GM12874 (cell line): ENCODE measurements at regions not wholly inside any gene's neighbourhood (a gene's known extent, or its start where the extent isn't known, plus 50 kb on each side); places are given as distances from the start of the nearest gene placed in this dataset.

Experiments
- TF ChIP-seq, protein P1 (sequence below): IDR thresholded peaks from 2 replicates; pipeline ENCODE4 v1.5.1; 2011; ENCODE audit warnings: low read depth, mild to moderate bottlenecking, control low read depth, low read length, moderate library complexity; ENCODE audit not compliant: insufficient read depth

DNA sequence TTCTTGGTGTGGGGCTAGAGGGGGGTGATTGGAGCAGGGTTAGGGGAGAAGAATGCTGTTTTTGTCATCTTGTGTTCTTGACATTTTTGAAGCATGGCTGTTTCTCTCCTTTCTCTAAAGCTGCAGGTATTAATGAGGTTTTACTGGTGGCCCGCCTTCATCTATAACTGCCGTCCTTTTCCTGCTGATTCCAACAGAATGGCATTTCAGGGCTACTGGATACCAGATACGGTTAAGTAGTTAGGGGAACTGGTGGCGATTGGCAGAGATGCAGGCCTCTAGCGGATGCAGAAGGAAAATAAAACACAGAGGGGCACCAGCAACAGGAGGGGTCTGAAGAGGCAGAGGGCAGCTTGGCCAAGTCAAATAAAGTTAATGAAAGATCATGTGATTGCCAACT is 89.7 kb upstream of the EEF1E1 start:
- TF ChIP-seq, protein P1, sequence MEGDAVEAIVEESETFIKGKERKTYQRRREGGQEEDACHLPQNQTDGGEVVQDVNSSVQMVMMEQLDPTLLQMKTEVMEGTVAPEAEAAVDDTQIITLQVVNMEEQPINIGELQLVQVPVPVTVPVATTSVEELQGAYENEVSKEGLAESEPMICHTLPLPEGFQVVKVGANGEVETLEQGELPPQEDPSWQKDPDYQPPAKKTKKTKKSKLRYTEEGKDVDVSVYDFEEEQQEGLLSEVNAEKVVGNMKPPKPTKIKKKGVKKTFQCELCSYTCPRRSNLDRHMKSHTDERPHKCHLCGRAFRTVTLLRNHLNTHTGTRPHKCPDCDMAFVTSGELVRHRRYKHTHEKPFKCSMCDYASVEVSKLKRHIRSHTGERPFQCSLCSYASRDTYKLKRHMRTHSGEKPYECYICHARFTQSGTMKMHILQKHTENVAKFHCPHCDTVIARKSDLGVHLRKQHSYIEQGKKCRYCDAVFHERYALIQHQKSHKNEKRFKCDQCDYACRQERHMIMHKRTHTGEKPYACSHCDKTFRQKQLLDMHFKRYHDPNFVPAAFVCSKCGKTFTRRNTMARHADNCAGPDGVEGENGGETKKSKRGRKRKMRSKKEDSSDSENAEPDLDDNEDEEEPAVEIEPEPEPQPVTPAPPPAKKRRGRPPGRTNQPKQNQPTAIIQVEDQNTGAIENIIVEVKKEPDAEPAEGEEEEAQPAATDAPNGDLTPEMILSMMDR = no peak

DNA sequence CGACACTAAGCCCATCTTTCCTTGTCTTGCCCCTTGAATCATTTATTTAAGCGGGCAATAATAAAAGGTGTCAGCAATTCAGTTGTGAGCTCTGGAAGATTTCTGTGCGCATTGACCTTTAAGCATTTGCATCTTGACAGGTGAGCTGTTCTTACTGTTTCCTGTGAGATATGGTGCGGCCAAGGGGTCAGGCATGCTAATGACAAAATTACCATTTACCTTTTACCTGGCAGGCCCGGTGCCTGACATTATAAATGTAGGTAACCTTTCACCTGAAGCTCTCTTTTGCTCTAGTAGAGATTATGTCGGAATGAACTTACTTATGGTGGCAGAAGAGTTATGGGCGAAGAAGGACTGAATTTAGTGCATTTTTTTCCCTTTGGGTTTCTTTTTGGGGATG is 89.3 kb upstream of the EEF1E1 start:
- TF ChIP-seq, protein P1 = no peak

DNA sequence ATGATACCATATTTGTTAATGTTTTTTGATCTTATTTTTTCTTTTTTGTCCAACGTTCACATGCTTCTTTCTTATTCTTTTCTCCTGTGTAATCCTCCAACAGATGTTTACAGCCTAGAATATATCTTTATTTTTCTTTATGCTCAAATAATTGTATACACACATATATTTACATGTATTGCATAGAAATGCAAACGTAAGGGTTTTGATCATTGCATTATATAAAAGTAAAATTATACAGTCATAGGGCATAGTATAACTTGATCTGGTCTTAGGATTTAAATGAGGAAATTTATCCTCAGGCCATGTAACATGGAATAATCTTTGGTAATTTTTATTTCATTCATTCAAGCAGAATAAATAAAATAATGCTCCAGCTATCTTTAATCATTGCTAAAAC is 84.9 kb upstream of the EEF1E1 start:
- TF ChIP-seq, protein P1 = no peak

DNA sequence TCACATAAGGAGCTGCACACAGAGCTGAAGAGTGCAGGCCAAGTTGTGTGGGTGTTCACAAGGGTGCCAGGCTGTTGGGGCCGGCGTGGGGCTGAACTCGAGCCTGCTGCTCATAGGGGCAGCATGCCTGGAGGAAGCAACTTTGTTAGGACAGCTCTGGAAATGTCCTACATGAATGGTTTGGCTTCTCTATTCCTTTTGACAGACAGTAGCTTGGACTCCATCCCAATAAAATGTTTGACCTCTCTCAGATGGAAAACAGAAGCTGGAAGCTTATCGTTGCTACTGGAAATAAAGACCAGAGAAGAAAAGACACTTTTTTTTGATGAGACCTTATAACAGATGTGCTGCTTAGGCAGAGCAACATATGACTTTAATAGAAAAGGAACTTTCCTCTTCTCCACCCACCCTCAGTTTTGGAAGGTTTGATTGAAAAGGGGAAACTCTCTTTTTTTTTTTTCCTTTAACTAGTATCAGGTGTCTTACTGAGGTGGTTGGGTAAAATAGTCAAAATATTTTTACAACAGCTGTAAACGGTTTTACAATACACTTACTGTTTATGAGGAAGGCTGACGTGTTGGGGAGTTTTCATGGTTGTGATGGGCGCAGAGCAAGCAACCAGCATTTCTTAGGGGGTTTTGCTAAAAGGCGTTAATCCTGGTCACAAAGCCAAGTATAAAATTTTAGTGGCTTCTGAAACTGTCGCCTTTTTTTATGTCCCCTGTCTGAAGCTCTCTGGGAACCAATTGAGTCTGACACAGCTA is 80.7 kb upstream of the EEF1E1 start:
- TF ChIP-seq, protein P1 = no peak

DNA sequence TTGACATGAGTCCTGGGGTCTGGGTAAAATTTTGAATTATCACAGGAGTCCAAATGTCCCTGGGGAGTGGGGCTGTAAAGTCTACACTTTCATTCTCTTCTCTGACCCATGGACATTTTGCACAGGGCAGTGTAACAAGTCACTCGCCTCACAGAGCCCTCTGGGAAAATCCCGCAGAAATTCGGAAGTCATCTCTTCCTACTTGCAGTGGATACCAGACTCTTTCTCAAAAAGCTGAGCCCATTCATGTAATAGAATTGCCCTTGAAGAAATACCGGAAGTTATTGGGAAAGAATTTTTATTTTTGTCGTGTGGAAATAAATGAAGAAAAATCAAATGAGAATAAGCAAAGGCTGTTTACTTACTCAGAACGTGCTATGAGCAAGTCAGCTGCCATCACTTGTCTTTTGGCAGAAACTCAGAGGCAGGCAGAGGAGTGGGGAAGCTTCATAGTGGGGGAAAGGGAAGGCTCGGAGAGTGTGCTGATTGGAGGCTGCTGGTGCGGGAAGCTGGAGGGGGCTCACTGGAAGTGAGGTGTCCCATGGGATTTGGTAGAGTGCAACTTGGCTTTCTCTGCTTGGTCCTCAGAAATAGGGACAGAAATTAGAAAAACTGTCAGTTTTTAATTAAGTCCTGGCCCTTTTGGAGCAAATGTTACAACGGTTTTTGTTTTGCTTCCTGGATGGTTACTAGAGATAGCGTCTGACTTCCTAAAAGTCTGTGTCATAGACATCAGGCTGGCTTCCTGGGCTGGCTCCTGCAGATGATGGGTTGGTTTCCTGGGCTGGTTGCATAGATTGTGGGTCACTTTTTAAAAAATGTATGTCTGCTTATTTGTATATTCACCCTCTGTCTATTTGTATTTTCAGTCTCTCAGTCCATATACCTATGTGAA is 79.8 kb upstream of the EEF1E1 start:
- TF ChIP-seq, protein P1 = no peak

DNA sequence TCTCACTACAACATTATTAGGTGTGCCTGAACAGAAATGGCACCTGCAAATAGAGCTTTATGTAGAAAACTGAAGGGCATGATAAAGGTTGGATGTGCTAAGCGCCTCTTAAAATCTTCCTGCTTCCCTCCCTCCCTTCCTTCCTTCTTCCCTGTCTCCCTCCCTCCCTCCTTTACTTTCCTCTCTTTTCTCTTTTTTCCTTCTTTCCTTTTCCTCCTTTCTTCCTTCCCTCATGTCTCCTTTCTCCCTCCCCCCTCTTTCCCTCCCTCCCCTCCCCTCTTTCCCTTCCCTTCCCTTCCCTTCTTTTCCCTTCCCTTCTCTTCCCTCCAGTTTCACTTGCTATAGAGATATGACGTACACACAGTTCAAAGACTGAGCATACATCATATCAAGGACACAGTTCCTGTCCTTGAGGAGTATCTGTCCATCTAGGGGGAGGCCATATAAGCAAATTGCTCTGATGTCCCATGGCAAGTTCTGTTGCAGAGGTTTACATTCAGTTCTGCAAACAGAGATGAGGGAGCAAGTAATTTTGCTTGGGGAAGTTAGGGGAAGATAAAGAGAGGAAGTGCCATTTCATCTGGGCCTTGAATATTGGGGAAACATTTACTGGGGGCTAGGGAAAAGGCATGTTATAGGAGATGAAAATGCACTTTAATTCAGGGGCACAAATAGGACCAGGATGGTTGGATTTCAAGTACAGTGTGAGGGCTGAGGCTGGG is 79.0 kb upstream of the EEF1E1 start:
- TF ChIP-seq, protein P1 = no peak
